ENCODE measurements at regions not wholly inside any gene's neighbourhood (a gene's known extent, or its start where the extent isn't known, plus 50 kb on each side); places are given as distances from the start of the nearest gene placed in this dataset.

DNA sequence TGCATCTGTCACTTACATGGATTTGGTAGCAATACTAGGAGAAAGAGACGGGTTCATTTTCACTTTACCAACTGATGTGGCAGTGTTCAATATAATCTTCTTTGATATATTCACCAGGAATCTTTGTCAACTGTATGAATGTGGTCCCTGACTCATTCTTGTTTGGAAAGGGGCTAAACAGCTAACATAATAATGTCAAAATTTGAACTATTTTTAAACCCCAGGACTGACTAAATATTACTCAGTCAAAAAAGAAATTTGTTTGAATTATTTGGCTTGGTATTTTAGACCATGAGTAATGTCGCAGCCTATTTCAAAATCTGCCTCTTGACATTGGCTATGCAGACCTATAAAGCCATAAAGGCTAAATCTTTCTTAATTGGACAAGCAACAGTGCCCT lies 413.7 kb upstream of the RGPD4 start:
- Histone ChIP-seq H3K27me3 (ENCODE audit: control insufficient read depth, insufficient read depth, low read length) (no peaks in the 10 kb centered on the region), H3K9me3 (ENCODE audit: control insufficient read depth, insufficient read depth, low read length) (no peaks in the 10 kb centered on the region), H3K4me3 (ENCODE audit: low read depth, low read length) (no peak overlapping the region), H3K4me1 (ENCODE audit: control insufficient read depth, insufficient read depth, low read length) (no peaks in the 10 kb centered on the region), H3K27ac (ENCODE audit: low read depth, low read length) (no peak overlapping the region), H3K36me3 (ENCODE audit: control insufficient read depth, insufficient read depth, low read length) (no peaks in the 10 kb centered on the region)
- WGBS (ENCODE audit: insufficient coverage) = no CpG with 5 or more reads among the region's 2 CpGs
- DNase-seq (ENCODE audit: low read depth in 4 of 6, low spot score in 6 of 6) = no peak

DNA sequence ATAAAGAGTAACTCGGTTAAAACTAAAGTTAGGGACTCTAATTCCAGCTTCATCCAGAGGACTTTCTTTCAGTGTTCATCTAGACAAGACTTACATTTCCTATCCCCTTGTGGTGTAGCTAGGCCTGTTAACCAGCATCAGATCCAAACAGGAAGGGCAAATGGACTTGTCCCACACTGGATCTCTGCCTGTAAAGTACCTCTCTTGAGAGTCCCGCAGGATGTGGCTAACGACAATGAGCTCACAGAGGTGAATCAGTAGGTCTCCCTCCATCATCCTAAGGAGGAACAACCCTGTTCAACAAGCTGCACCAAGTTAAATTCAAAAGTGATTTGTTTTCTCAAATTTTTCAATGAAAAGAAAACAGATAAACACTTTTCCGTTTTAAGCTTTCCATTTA lies 412.3 kb upstream of the RGPD4 start:
- Histone ChIP-seq H3K4me3 (ENCODE audit: low read depth, low read length) (no peak overlapping the region), H3K4me1 (ENCODE audit: control insufficient read depth, insufficient read depth, low read length) (no peaks in the 10 kb centered on the region), H3K27me3 (ENCODE audit: control insufficient read depth, insufficient read depth, low read length) (no peaks in the 10 kb centered on the region), H3K27ac (ENCODE audit: low read depth, low read length) (no peak overlapping the region), H3K9me3 (ENCODE audit: control insufficient read depth, insufficient read depth, low read length) (no peaks in the 10 kb centered on the region), H3K36me3 (ENCODE audit: control insufficient read depth, insufficient read depth, low read length) (no peaks in the 10 kb centered on the region)
- DNase-seq (ENCODE audit: low read depth in 4 of 6, low spot score in 6 of 6) = no peak
- WGBS (ENCODE audit: insufficient coverage) = 95% methylated on average over 3 of the region's 4 CpGs

DNA sequence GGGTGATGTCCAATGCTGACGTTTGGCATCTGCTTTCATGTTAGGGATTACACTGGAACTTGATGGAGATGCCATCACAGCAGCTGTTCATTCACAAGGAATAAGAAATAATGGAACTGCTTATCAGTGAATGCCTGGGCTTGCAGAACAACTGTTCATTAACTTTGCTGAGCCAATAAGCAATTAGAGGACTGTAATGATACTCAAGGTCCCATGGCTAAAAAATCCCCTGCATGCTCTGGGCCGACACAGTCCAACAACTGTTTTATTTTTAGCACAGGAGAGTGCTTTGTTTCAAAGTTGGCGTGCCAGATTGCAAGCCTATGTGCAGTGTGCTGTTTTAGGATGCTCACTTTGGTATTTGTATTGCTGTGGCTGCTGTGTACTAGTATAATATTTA lies 408.0 kb upstream of the RGPD4 start:
- WGBS (ENCODE audit: insufficient coverage) = 18% methylated on average over 2 of the region's 3 CpGs
- Histone ChIP-seq H3K36me3 (ENCODE audit: control insufficient read depth, insufficient read depth, low read length) (no peaks in the 10 kb centered on the region), H3K4me1 (ENCODE audit: control insufficient read depth, insufficient read depth, low read length) (no peaks in the 10 kb centered on the region), H3K27me3 (ENCODE audit: control insufficient read depth, insufficient read depth, low read length) (no peaks in the 10 kb centered on the region), H3K9me3 (ENCODE audit: control insufficient read depth, insufficient read depth, low read length) (no peaks in the 10 kb centered on the region), H3K4me3 (ENCODE audit: low read depth, low read length) (no peak overlapping the region), H3K27ac (ENCODE audit: low read depth, low read length) (no peak overlapping the region)
- peak in 5 of 6 donors; percentile 9 to 93 (median 37) for DNase-seq (ENCODE audit: low read depth in 4 of 6, low spot score in 6 of 6)

DNA sequence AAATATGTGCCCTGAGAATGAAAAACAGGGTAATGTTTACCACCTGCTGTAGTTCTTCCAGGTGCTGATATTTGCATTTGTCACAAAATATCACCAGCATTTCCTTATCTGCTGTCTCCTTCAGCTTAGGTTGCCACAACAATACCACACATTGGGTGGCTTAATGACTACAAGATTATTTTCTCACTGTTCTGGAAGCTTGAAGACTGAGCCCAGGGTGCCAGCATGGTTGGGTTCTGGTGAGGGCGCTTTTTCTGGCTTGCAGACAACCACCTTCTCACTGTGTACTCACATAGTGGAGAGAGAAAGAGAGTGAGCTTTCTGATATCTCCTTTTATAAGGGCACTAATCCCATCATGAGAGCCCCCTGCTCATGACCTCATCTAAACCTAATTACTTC lies 407.5 kb upstream of the RGPD4 start:
- no peaks in the 10 kb centered on the region for H3K9me3 ChIP-seq (ENCODE audit: control insufficient read depth, insufficient read depth, low read length)
- WGBS (ENCODE audit: insufficient coverage) = no CpG with 5 or more reads among the region's 1 CpG
- no peak overlapping the region for H3K4me3 ChIP-seq (ENCODE audit: low read depth, low read length)
- no peak for DNase-seq (ENCODE audit: low read depth in 4 of 6, low spot score in 6 of 6)
- H3K27me3 ChIP-seq (ENCODE audit: control insufficient read depth, insufficient read depth, low read length) = no peaks in the 10 kb centered on the region
- H3K27ac ChIP-seq (ENCODE audit: low read depth, low read length) = no peak overlapping the region
- no peaks in the 10 kb centered on the region for H3K36me3 ChIP-seq (ENCODE audit: control insufficient read depth, insufficient read depth, low read length)
- no peaks in the 10 kb centered on the region for H3K4me1 ChIP-seq (ENCODE audit: control insufficient read depth, insufficient read depth, low read length)

DNA sequence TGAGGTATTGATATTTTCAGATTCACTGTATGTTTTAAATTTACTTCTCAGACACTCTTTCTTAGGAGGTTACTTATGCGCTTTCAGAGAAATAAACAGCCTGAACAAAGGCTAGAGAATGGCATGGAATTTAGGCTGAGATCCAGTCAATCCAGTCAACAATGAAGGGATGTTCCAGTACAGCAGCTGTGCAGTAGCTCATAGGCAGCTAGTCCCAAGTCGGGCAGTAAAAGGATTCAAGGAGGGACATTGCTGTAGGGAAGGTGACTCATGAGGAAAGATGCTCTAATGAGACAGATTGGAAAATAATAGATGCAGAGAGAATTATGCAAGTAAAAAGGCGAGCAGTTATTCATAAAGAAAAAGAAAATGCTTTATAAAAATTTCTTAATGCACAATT lies 397.9 kb upstream of the RGPD4 start:
- H3K4me1 ChIP-seq (ENCODE audit: control insufficient read depth, insufficient read depth, low read length) = no peaks in the 10 kb centered on the region
- H3K36me3 ChIP-seq (ENCODE audit: control insufficient read depth, insufficient read depth, low read length) = no peaks in the 10 kb centered on the region
- H3K27me3 ChIP-seq (ENCODE audit: control insufficient read depth, insufficient read depth, low read length) = no peaks in the 10 kb centered on the region
- H3K9me3 ChIP-seq (ENCODE audit: control insufficient read depth, insufficient read depth, low read length) = peaks cover 4% of the 10 kb centered on the region
- H3K4me3 ChIP-seq (ENCODE audit: low read depth, low read length) = no peak overlapping the region
- no peak overlapping the region for H3K27ac ChIP-seq (ENCODE audit: low read depth, low read length)
- DNase-seq (ENCODE audit: low read depth in 4 of 6, low spot score in 6 of 6) = no peak
- 67% methylated on average over 1 of the region's 3 CpGs for WGBS (ENCODE audit: insufficient coverage)

DNA sequence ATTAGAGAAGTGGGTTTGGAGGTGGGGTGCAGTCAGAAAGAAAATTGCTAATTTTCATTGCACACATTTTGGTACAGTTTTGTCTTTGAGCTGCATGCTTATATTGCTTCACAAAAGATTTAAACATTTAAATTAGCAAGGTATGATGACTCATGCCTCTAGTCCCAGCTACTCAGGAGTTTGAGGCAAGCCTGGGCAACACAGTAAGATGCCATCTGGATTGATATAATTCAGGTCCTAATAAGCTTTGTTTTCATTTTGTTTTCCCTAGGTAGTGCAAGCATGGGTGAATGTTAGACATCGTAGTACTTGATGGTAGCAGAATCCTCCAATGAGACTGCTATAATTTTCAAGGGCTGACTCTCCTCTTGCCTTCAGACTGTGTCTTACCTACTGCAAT lies 396.7 kb upstream of the RGPD4 start:
- H3K4me3 ChIP-seq (ENCODE audit: low read depth, low read length) = no peak overlapping the region
- DNase-seq (ENCODE audit: low read depth in 4 of 6, low spot score in 6 of 6) = no peak
- no peaks in the 10 kb centered on the region for H3K36me3 ChIP-seq (ENCODE audit: control insufficient read depth, insufficient read depth, low read length)
- H3K4me1 ChIP-seq (ENCODE audit: control insufficient read depth, insufficient read depth, low read length) = no peaks in the 10 kb centered on the region
- H3K27ac ChIP-seq (ENCODE audit: low read depth, low read length) = no peak overlapping the region
- peaks cover 4% of the 10 kb centered on the region for H3K9me3 ChIP-seq (ENCODE audit: control insufficient read depth, insufficient read depth, low read length)
- H3K27me3 ChIP-seq (ENCODE audit: control insufficient read depth, insufficient read depth, low read length) = no peaks in the 10 kb centered on the region
- no CpG with 5 or more reads among the region's 1 CpG for WGBS (ENCODE audit: insufficient coverage)

DNA sequence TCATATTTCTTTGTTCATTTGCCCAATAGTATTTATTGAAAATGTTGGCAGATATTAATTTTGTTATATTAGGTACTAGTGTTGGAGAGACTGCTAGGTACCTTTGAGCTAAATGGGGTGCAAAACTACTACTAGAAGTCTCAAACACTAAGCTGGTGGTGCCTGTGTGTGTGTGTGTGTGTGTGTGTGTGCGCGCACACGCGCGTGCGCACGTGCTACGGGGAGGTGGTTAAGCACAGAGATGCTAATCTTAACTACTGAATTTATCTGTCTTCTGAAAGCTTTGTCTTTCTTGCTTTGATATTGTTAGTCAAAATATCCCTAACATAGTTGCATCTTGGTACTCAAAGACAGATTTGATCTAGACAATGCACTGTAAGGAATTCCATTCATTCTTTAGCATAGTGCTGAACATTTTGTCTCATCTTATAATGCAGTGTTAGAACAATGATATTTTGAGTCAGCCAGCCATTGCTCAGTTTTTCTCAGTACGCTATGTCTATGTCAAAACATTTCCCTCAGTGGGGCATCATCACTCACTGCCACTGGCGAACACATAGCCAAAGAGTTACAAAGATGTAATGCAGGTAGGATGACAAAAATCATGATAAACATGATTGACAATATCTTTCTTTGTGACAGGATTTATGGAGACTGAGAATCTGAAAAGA lies 396.0 kb upstream of the RGPD4 start:
- no peak overlapping the region for H3K27ac ChIP-seq (ENCODE audit: low read depth, low read length)
- DNase-seq (ENCODE audit: low read depth in 4 of 6, low spot score in 6 of 6) = no peak
- WGBS (ENCODE audit: insufficient coverage) = no CpG with 5 or more reads among the region's 10 CpGs
- no peaks in the 10 kb centered on the region for H3K27me3 ChIP-seq (ENCODE audit: control insufficient read depth, insufficient read depth, low read length)
- no peak overlapping the region for H3K4me3 ChIP-seq (ENCODE audit: low read depth, low read length)
- no peaks in the 10 kb centered on the region for H3K4me1 ChIP-seq (ENCODE audit: control insufficient read depth, insufficient read depth, low read length)
- H3K36me3 ChIP-seq (ENCODE audit: control insufficient read depth, insufficient read depth, low read length) = no peaks in the 10 kb centered on the region
- H3K9me3 ChIP-seq (ENCODE audit: control insufficient read depth, insufficient read depth, low read length) = peaks cover 4% of the 10 kb centered on the region

DNA sequence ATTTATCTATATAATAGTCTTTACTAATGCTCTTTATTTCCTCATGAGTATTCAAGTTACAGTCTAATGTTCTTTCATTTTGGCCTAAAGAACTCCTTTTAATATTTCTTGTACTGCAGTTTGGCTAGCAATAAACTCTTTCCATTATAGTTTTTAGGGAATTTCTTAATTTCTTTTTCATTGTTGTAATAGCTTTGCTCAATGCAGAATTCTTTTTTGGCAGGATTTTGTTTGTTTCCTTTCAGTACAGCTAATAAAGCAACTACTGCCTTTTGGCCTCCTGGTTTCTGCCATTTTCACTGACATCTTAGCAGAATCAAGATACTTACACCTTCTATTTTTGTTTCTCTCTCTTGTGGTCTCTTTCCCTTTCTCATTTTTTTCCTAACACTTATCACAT lies 390.4 kb upstream of the RGPD4 start:
- DNase-seq (ENCODE audit: low read depth in 4 of 6, low spot score in 6 of 6) = no peak
- Histone ChIP-seq H3K4me3 (ENCODE audit: low read depth, low read length) (no peak overlapping the region), H3K36me3 (ENCODE audit: control insufficient read depth, insufficient read depth, low read length) (no peaks in the 10 kb centered on the region), H3K9me3 (ENCODE audit: control insufficient read depth, insufficient read depth, low read length) (no peaks in the 10 kb centered on the region), H3K27ac (ENCODE audit: low read depth, low read length) (no peak overlapping the region), H3K27me3 (ENCODE audit: control insufficient read depth, insufficient read depth, low read length) (no peaks in the 10 kb centered on the region), H3K4me1 (ENCODE audit: control insufficient read depth, insufficient read depth, low read length) (no peaks in the 10 kb centered on the region)

DNA sequence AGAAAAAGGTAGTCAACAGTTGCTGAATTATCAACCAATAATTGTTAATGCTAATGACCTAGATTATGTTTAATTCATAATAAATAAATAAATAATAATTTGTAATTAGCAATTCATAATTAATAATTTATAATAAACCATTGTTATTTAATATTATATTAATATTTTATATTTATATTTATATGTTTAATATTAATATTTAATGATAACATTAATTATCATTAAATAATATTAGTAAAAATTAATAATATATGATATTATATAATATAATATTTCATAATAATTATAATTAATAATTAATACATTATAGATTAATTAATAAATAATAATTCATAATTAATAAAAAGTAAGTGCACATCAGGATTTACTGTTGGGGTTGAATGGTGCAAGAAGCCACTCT lies 389.4 kb upstream of the RGPD4 start:
- H3K9me3 ChIP-seq (ENCODE audit: control insufficient read depth, insufficient read depth, low read length) = no peaks in the 10 kb centered on the region

DNA sequence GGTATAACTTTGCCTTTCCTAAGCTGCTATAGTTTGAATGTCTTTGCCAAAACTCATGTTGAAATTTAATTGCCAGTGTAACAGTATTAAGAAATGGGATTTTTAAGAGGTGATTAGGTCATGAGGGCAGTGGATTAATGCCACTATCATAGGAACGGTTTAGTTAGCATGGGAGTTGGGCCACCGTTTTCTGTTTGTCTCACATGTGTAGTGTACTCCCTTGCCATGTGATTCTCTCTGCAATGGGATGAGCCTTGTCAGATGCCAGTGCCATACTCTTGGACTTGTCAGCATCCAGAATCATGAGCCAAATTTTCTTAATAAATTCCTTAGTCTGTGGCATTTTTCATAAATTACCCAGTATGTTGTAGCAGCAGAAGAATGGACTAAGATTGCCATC lies 388.9 kb upstream of the RGPD4 start:
- no peaks in the 10 kb centered on the region for H3K9me3 ChIP-seq (ENCODE audit: control insufficient read depth, insufficient read depth, low read length)
- H3K36me3 ChIP-seq (ENCODE audit: control insufficient read depth, insufficient read depth, low read length) = no peaks in the 10 kb centered on the region
- no peak for DNase-seq (ENCODE audit: low read depth in 4 of 6, low spot score in 6 of 6)
- H3K4me1 ChIP-seq (ENCODE audit: control insufficient read depth, insufficient read depth, low read length) = no peaks in the 10 kb centered on the region
- H3K27me3 ChIP-seq (ENCODE audit: control insufficient read depth, insufficient read depth, low read length) = no peaks in the 10 kb centered on the region
- H3K4me3 ChIP-seq (ENCODE audit: low read depth, low read length) = no peak overlapping the region
- 80% methylated on average over 1 of the region's 2 CpGs for WGBS (ENCODE audit: insufficient coverage)
- no peak overlapping the region for H3K27ac ChIP-seq (ENCODE audit: low read depth, low read length)

More for the DNA sequence above, 389.4 kb upstream of the RGPD4 start:
- Histone ChIP-seq H3K4me1 (ENCODE audit: control insufficient read depth, insufficient read depth, low read length) (no peaks in the 10 kb centered on the region), H3K27ac (ENCODE audit: low read depth, low read length) (no peak overlapping the region), H3K4me3 (ENCODE audit: low read depth, low read length) (no peak overlapping the region), H3K27me3 (ENCODE audit: control insufficient read depth, insufficient read depth, low read length) (no peaks in the 10 kb centered on the region), H3K36me3 (ENCODE audit: control insufficient read depth, insufficient read depth, low read length) (no peaks in the 10 kb centered on the region)
- no peak for DNase-seq (ENCODE audit: low read depth in 4 of 6, low spot score in 6 of 6)
